ENCODE measurements at regions not wholly inside any gene's neighbourhood (a gene's known extent, or its start where the extent isn't known, plus 50 kb on each side); places are given as distances from the start of the nearest gene placed in this dataset.

DNA sequence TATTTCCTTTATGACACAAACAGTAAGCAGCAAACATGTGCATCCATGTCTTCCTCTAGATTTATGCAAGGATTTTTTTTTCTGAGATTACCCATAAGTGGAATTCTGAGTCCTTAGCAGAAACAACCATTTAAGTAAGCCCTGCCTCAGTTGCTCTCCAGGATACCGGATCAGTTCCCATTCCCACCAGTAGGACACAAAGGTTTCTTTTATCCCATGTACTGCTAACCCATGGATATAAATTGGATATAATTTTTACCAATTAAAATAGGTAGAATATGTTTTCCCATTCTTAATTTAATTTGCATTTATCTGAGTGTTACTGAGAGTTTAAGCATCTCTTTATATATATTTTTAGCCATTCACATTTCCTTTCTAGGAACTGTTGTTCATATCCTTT is 280.9 kb downstream of the FGFR2 start:
- H3K9me3 ChIP-seq: peaks cover 11% of the 10 kb centered on the region; the same call in 1 of the 2 replicates
- Mint-ChIP-seq H3K4me3 (ENCODE audit: unreplicated experiment) (no peak overlapping the region), H3K36me3 (ENCODE audit: insufficient read depth, unreplicated experiment) (no peaks in the 10 kb centered on the region), H3K27me3 (ENCODE audit: insufficient read depth, unreplicated experiment) (no peaks in the 10 kb centered on the region), H3K4me1 (ENCODE audit: low read depth, unreplicated experiment) (peaks cover 11% of the 10 kb centered on the region), H3K9me3 (ENCODE audit: unreplicated experiment) (peaks cover 24% of the 10 kb centered on the region), H3K27ac (ENCODE audit: unreplicated experiment) (no peak overlapping the region)
- TF ChIP-seq, protein P1, sequence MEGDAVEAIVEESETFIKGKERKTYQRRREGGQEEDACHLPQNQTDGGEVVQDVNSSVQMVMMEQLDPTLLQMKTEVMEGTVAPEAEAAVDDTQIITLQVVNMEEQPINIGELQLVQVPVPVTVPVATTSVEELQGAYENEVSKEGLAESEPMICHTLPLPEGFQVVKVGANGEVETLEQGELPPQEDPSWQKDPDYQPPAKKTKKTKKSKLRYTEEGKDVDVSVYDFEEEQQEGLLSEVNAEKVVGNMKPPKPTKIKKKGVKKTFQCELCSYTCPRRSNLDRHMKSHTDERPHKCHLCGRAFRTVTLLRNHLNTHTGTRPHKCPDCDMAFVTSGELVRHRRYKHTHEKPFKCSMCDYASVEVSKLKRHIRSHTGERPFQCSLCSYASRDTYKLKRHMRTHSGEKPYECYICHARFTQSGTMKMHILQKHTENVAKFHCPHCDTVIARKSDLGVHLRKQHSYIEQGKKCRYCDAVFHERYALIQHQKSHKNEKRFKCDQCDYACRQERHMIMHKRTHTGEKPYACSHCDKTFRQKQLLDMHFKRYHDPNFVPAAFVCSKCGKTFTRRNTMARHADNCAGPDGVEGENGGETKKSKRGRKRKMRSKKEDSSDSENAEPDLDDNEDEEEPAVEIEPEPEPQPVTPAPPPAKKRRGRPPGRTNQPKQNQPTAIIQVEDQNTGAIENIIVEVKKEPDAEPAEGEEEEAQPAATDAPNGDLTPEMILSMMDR (IDR thresholded peaks at IDR 0.05; ENCODE audit: insufficient read depth in 1 of 2, low read depth in 1 of 2, low read length in 1 of 2, severe bottlenecking in 1 of 2, unreplicated experiment in 1 of 2): peak in 1 of 2 experiments; percentile 11
- DNase-seq: no peak
- intact Hi-C loops (cut with micrococcal nuclease; ENCODE audit: unreplicated experiment): no loop called here
- no TSS peak for BruUV-seq (replicated peaks)
- H3K27me3 ChIP-seq (replicated peaks; ENCODE audit: control insufficient read depth, insufficient read depth, low read length): no peaks in the 10 kb centered on the region
- ChIA-PET CTCF (no interaction called here), POLR2A (no interaction called here)
- no peak overlapping the region for H3K4me3 ChIP-seq (ENCODE audit: low read depth, low read length)
- peaks cover 15% of the 10 kb centered on the region; the same call in 1 of the 2 replicates for H3K4me1 ChIP-seq
- no peaks in the 10 kb centered on the region for H3K36me3 ChIP-seq (ENCODE audit: control insufficient read depth, insufficient read depth, low read length)

DNA sequence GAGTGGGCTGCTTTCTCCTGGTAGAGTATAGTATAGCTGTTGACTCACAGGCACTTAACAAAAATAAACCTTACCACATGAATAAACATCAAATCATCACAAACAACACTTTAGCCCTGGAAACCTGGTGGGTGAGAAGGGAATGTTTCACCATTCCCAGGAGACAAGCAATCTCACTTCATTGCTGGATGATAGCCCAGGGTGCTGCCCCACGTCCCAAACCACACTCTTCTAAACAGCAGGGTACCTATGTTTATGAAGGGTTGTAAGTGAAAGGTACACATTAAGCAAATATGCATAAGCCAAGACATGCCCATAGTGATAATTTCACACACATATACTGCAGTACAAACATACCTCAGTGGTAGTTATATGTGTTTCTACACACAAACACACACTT is 276.2 kb downstream of the FGFR2 start:
- peaks cover 31% of the 10 kb centered on the region for H3K4me1 Mint-ChIP-seq (ENCODE audit: low read depth, unreplicated experiment)
- intact Hi-C loops (cut with micrococcal nuclease; ENCODE audit: unreplicated experiment): loop anchor here (10.0 kb wide), 1 partner anchor 273 kb away; the partner anchor contains the start of gene FGFR2
- no peak overlapping the region for H3K4me3 Mint-ChIP-seq (ENCODE audit: unreplicated experiment)
- Histone ChIP-seq H3K9me3 (peaks cover 11% of the 10 kb centered on the region; the same call in 1 of the 2 replicates), H3K27me3 (replicated peaks; ENCODE audit: control insufficient read depth, insufficient read depth, low read length) (no peaks in the 10 kb centered on the region), H3K4me3 (ENCODE audit: low read depth, low read length) (no peak overlapping the region), H3K4me1 (peaks cover 27% of the 10 kb centered on the region), H3K36me3 (ENCODE audit: control insufficient read depth, insufficient read depth, low read length) (no peaks in the 10 kb centered on the region)
- TF ChIP-seq, protein P1 (IDR thresholded peaks at IDR 0.05; ENCODE audit: insufficient read depth in 1 of 2, low read depth in 1 of 2, low read length in 1 of 2, severe bottlenecking in 1 of 2, unreplicated experiment in 1 of 2): no peak
- DNase-seq: no peak
- ChIA-PET POLR2A (no interaction called here), CTCF (no interaction called here)
- peaks cover 24% of the 10 kb centered on the region for H3K9me3 Mint-ChIP-seq (ENCODE audit: unreplicated experiment)
- no peaks in the 10 kb centered on the region for H3K27me3 Mint-ChIP-seq (ENCODE audit: insufficient read depth, unreplicated experiment)
- no peak overlapping the region for H3K27ac Mint-ChIP-seq (ENCODE audit: unreplicated experiment)
- BruUV-seq (replicated peaks): no TSS peak
- H3K36me3 Mint-ChIP-seq (ENCODE audit: insufficient read depth, unreplicated experiment): peaks cover 4% of the 10 kb centered on the region

DNA sequence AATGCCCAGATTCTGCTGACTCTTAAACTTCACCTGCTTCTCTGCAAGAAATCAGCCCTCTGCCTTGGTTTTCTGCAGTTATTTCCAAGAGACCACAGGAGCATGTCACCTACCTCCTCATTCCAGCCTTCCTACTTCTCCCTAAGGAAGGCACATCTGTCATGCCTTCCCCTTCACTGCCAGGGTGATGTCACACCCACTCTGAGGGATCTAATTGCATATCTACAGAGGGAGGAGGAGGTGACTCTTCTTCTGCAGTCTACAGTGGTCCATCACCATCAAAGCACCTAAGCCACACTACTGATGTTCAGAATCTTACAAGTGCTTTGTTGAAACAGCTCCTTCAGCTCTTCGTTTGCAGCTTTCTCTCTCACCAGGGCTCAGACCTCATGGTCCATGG is 275.5 kb downstream of the FGFR2 start:
- TF ChIP-seq, protein P1 (IDR thresholded peaks at IDR 0.05; ENCODE audit: insufficient read depth in 1 of 2, low read depth in 1 of 2, low read length in 1 of 2, severe bottlenecking in 1 of 2, unreplicated experiment in 1 of 2): no peak
- no peaks in the 10 kb centered on the region for H3K27me3 Mint-ChIP-seq (ENCODE audit: insufficient read depth, unreplicated experiment)
- POLR2A ChIA-PET: no interaction called here
- no TSS peak for BruUV-seq (replicated peaks)
- no peak for DNase-seq
- no peak overlapping the region for H3K27ac Mint-ChIP-seq (ENCODE audit: unreplicated experiment)
- peaks cover 31% of the 10 kb centered on the region for H3K4me1 Mint-ChIP-seq (ENCODE audit: low read depth, unreplicated experiment)
- Histone ChIP-seq H3K4me1 (peaks cover 27% of the 10 kb centered on the region), H3K27me3 (replicated peaks; ENCODE audit: control insufficient read depth, insufficient read depth, low read length) (no peaks in the 10 kb centered on the region), H3K36me3 (ENCODE audit: control insufficient read depth, insufficient read depth, low read length) (no peaks in the 10 kb centered on the region), H3K4me3 (ENCODE audit: low read depth, low read length) (no peak overlapping the region), H3K9me3 (peaks cover 11% of the 10 kb centered on the region; the same call in 1 of the 2 replicates)
- no peak overlapping the region for H3K4me3 Mint-ChIP-seq (ENCODE audit: unreplicated experiment)
- peaks cover 4% of the 10 kb centered on the region for H3K36me3 Mint-ChIP-seq (ENCODE audit: insufficient read depth, unreplicated experiment)
- intact Hi-C loops (cut with micrococcal nuclease; ENCODE audit: unreplicated experiment): loop anchor here (10.0 kb wide), 1 partner anchor 272 kb away; the partner anchor contains the start of gene FGFR2
- H3K9me3 Mint-ChIP-seq (ENCODE audit: unreplicated experiment): peaks cover 18% of the 10 kb centered on the region
- CTCF ChIA-PET: no interaction called here
